Smooth muscle cell (in vitro differentiated cells): ENCODE measurements at regions not wholly inside any gene's neighbourhood (a gene's known extent, or its start where the extent isn't known, plus 50 kb on each side); places are given as distances from the start of the nearest gene placed in this dataset.

Source experiments
- DNase-seq: peaks from one replicate; lab custom pipeline; 2025; ENCODE audit not compliant: unreplicated experiment; lab: John Stamatoyannopoulos, UW
- H2AFZ ChIP-seq: fragments of 200-600 bp; sonication (generic); 2 replicates; pipeline ENCODE4 v1.6.0; 2016; ENCODE audit warnings: antibody characterized with exemption, low read depth, mild to moderate bottlenecking
- H3F3A ChIP-seq: fragments of 200-600 bp; sonication (generic); 2 replicates; pipeline ENCODE4 v1.6.0; 2017; ENCODE audit warnings: antibody characterized with exemption, low read depth
- H3K27ac ChIP-seq: fragments of 200-600 bp; sonication (generic); 2 replicates; pipeline ENCODE4 v1.5.1; 2016; ENCODE audit warnings: low read depth, mild to moderate bottlenecking
- H3K27me3 ChIP-seq: fragments of 200-600 bp; sonication (generic); 2 replicates; pipeline ENCODE4 v1.6.1; 2016; ENCODE audit warnings: low read depth, mild to moderate bottlenecking
- H3K36me3 ChIP-seq: fragments of 200-600 bp; sonication (generic); 2 replicates; pipeline ENCODE4 v1.5.1; 2016; ENCODE audit warnings: low read depth
- H3K4me1 ChIP-seq: fragments of 200-600 bp; sonication (generic); 2 replicates; pipeline ENCODE4 v1.5.1; 2016; ENCODE audit warnings: low read depth
- H3K4me2 ChIP-seq: fragments of 200-600 bp; sonication (generic); 2 replicates; pipeline ENCODE4 v1.6.0; 2016; ENCODE audit warnings: mild to moderate bottlenecking
- H3K4me3 ChIP-seq: fragments of 200-600 bp; sonication (generic); 2 replicates; pipeline ENCODE4 v1.5.1; 2016; ENCODE audit warnings: mild to moderate bottlenecking
- H3K79me2 ChIP-seq: fragments of 200-600 bp; sonication (generic); 2 replicates; pipeline ENCODE4 v1.6.0; 2016; ENCODE audit warnings: low read depth, mild to moderate bottlenecking
- H3K9ac ChIP-seq: fragments of 200-600 bp; sonication (generic); 2 replicates; pipeline ENCODE4 v1.6.0; 2016; ENCODE audit warnings: low read depth
- H3K9me3 ChIP-seq: fragments of 200-600 bp; sonication (generic); replicated peaks from 2 replicates; pipeline ENCODE4 v1.5.1; 2016; ENCODE audit warnings: low read depth
- H4K20me1 ChIP-seq: fragments of 200-600 bp; sonication (generic); 2 replicates; pipeline ENCODE4 v1.6.0; 2016; ENCODE audit warnings: low read depth
- CTCF ChIP-seq: fragments of 200-600 bp; sonication (generic); IDR thresholded peaks from 2 replicates; pipeline ENCODE4 v1.5.1; 2017; ENCODE audit warnings: borderline replicate concordance, mild to moderate bottlenecking, antibody characterized with exemption; ENCODE audit not compliant: insufficient read depth, poor library complexity, severe bottlenecking
- WGBS: methylation state at CpG from one replicate; pipeline ENCODE4 v1.1.7; 2016; ENCODE audit warnings: low lambda C conversion rate; 5-methylcytosine and 5-hydroxymethylcytosine counted together

- Histone ChIP-seq H3K4me3 (no peak overlapping the region), H3K27ac (no peak overlapping the region), H3K79me2 (no peaks in the 10 kb centered on the region), H2AFZ (no peak overlapping the region), H3K9me3 (no peaks in the 10 kb centered on the region), H3K27me3 (no peaks in the 10 kb centered on the region), H3K4me2 (peak overlapping the region; percentile 40), H3K4me1 (no peaks in the 10 kb centered on the region), H3K9ac (no peak overlapping the region), H3K36me3 (no peaks in the 10 kb centered on the region), H3F3A (no peaks in the 10 kb centered on the region), H4K20me1 (no peaks in the 10 kb centered on the region)
- DNase-seq = no peak
- 82% methylated on average over 3 of the region's 3 CpGs for WGBS
- TF ChIP-seq CTCF = no peak
These were observed 97.8 kb downstream of the TMEM100 start for GRCh38 chr17:55624772-55625433.

GRCh38 chr17:55622547-55622946, 100.1 kb downstream of the TMEM100 start:
- no peak for TF ChIP-seq CTCF
- WGBS = 71% methylated on average over 3 of the region's 3 CpGs
- no peak overlapping the region for H2AFZ ChIP-seq

GRCh38 chr17:55620945-55621344, 101.7 kb downstream of the TMEM100 start:
- Histone ChIP-seq H3K27ac (no peak overlapping the region), H2AFZ (no peak overlapping the region), H3K4me3 (no peak overlapping the region), H3K36me3 (no peaks in the 10 kb centered on the region), H3K9ac (no peak overlapping the region), H3K27me3 (no peaks in the 10 kb centered on the region), H3F3A (no peaks in the 10 kb centered on the region), H3K79me2 (no peaks in the 10 kb centered on the region), H3K9me3 (no peaks in the 10 kb centered on the region), H3K4me1 (no peaks in the 10 kb centered on the region), H4K20me1 (no peaks in the 10 kb centered on the region), H3K4me2 (no peak overlapping the region)
- no peak for TF ChIP-seq CTCF
- WGBS = 65% methylated on average over 4 of the region's 4 CpGs
- no peak for DNase-seq

More at GRCh38 chr17:55622547-55622946, 100.1 kb downstream of the TMEM100 start:
- Histone ChIP-seq H3K79me2 (no peaks in the 10 kb centered on the region), H3K27ac (no peak overlapping the region), H3K9ac (no peak overlapping the region), H3K9me3 (no peaks in the 10 kb centered on the region), H3K4me2 (no peak overlapping the region), H3K36me3 (no peaks in the 10 kb centered on the region), H4K20me1 (no peaks in the 10 kb centered on the region), H3K4me1 (no peaks in the 10 kb centered on the region), H3K4me3 (no peak overlapping the region), H3F3A (no peaks in the 10 kb centered on the region), H3K27me3 (no peaks in the 10 kb centered on the region)
- DNase-seq = no peak

- no peaks in the 10 kb centered on the region for H3F3A ChIP-seq
- H3K4me3 ChIP-seq = no peak overlapping the region
- no peaks in the 10 kb centered on the region for H3K4me1 ChIP-seq
- no peak for TF ChIP-seq CTCF
- DNase-seq = no peak
- H3K9ac ChIP-seq = no peak overlapping the region
- H3K36me3 ChIP-seq = no peaks in the 10 kb centered on the region
- WGBS = 54% methylated on average over 3 of the region's 3 CpGs
- H3K4me2 ChIP-seq = no peak overlapping the region
- H3K27me3 ChIP-seq = no peaks in the 10 kb centered on the region
- H3K79me2 ChIP-seq = no peaks in the 10 kb centered on the region
- no peak overlapping the region for H3K27ac ChIP-seq
- peak overlapping the region; percentile 22 for H2AFZ ChIP-seq
- no peaks in the 10 kb centered on the region for H4K20me1 ChIP-seq
- H3K9me3 ChIP-seq = no peaks in the 10 kb centered on the region
These were observed 102.6 kb downstream of the TMEM100 start for GRCh38 chr17:55620023-55620422.
